ENCODE measurements at regions not wholly inside any gene's neighbourhood (a gene's known extent, or its start where the extent isn't known, plus 50 kb on each side); places are given as distances from the start of the nearest gene placed in this dataset.
"Not testable (repeated sequence)": the region's sequence is repeated elsewhere in the genome, so short reads cannot be mapped to it uniquely, and the experiment has no call there.

DNA sequence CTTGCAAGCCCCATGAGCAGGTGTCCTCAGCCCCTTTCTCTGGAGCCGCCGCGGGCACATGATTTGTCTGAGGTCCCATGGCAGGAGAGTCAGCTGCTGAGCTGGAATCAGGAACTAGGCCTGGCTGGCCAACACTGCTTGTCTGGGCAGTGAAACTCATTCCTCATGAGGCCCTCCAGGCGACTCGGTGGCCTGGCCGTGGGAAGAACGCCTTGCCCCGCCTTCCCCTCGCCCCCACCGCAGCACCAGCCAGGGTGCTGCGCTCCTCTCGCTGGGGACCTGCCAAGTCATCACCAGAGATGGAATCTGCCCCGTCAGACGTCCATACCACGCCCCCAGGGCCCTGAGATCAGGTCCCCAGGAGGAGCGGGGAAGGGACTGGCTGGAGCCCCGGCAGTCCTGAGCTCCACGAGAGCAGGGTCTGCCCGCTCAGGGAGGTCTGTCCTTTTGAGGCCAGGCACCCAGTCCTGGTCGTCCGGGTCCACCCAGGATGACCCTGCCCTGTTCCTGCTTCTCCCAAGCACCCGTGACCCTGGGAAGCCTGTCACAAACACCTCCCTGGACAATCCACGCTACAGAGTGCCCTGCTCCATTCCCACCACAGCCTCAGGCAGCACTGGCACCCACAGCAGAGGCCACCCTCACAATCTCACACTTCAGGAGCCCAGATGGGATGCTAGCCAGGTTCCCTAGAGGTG lies 5414.5 kb upstream of the TPTE start:
- not testable (repeated sequence) for H3K27ac Mint-ChIP-seq; H3K36me3 Mint-ChIP-seq; DNase-seq; H3K4me3 Mint-ChIP-seq; H3K9me3 Mint-ChIP-seq; H3K27me3 Mint-ChIP-seq (ENCODE audit: low read depth in 3 of 3)
- peaks cover 12 to 14% of the 10 kb centered on the region in 2 donors for H3K4me1 Mint-ChIP-seq

DNA sequence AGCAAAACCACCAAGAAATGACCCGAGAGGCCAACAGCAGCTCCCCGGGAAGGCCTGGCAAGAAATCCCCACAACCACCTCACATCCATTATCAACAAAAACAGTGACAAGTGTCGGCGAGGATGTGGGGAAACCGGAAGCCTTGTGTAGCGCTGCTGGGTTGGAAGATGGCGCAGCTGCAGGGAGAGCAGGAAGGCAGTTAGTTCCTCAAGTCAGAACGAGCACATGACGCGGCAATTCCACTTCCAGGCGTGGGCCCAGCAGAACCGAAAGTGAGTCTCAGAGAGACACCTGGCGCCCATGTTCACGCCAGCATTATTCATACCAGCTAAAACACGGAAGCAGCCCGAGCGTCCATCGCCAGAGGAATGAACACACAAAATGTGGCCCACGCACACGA lies 5413.7 kb upstream of the TPTE start:
- peaks cover 12 to 14% of the 10 kb centered on the region in 2 donors for H3K4me1 Mint-ChIP-seq
- not testable (repeated sequence) for H3K36me3 Mint-ChIP-seq; H3K27me3 Mint-ChIP-seq (ENCODE audit: low read depth in 3 of 3); H3K27ac Mint-ChIP-seq; DNase-seq; H3K4me3 Mint-ChIP-seq; H3K9me3 Mint-ChIP-seq

DNA sequence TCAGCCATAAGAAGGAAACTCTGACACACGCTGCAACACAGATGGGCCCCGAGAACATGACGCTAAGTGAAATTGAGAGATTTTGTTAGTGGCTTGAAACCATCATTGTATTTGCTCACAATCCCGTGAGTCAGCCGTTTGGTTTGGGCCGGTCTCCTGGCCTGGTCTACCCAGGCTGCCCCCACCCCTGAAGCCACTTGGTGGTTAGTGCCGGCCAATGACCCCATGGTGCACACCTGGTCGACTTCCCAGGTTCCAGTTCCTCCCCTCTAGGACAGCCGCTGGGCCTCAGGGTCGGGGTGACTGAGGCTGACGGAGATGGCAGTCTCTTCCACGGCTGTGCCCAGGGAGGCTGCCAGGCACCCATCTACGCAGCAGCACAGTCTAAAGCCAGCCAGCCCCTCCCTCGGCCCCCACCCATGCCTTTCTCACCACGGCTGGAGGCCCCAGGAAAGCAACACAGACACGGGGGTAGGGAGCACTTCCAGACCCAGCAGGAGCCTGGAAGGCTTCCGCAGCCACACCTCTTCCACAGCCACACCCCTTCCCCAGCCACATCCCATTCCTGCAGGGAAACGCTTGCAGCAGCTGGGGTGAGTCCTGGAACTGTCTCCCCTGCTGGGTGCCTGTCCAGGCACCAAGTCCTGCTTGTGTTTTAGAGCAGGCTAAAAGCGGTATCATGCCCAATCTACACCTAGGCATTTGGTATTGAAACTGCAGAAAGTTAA lies 5413.2 kb upstream of the TPTE start:
- not testable (repeated sequence) for H3K27ac Mint-ChIP-seq; DNase-seq; H3K36me3 Mint-ChIP-seq; H3K9me3 Mint-ChIP-seq; H3K4me3 Mint-ChIP-seq; H3K27me3 Mint-ChIP-seq (ENCODE audit: low read depth in 3 of 3)
- peaks cover 12% of the 10 kb centered on the region in 2 donors for H3K4me1 Mint-ChIP-seq

DNA sequence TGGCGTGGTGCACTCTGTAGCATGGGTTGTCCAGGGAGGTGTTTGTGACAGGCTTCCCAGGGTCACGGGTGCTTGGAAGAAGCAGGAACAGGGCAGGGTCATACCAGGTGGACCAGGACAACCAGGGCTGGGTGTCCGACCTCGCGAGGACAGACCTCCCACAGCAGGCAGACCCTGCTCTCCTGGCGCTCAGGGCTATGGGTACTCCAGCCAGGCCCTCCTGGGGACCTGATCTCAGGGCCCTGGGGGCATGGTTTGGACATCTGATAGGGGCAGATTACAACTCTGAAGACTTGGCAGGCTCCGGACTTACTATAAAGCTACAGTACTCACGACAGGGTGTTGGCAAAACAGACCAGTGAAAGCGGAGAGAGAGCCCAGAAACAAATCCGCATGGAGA lies 5410.2 kb upstream of the TPTE start:
- H3K27ac Mint-ChIP-seq; H3K4me1 Mint-ChIP-seq; H3K36me3 Mint-ChIP-seq; H3K9me3 Mint-ChIP-seq; DNase-seq; H3K4me3 Mint-ChIP-seq; H3K27me3 Mint-ChIP-seq (ENCODE audit: low read depth in 3 of 3): not testable (repeated sequence)

DNA sequence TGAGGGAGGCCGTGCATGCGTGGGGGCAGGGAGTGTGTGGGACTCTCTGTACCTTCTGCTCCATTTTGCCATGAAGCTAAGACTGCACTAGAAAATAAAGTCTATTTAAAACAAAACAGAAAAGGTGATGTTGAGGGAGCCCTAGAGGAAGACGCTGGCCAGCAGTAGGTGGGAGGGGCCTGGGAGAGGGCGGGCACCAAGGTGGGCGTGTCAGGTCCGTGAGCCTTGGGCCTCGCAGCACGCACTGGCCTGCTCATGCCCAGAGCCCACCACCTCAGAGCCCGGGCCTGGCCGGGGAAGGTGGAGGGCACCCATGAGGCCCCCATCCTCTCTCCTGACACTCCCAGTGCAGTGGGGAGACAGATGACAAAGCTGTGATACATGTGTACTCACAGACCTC lies 5408.3 kb upstream of the TPTE start:
- H3K27ac Mint-ChIP-seq; H3K36me3 Mint-ChIP-seq; H3K4me3 Mint-ChIP-seq; H3K9me3 Mint-ChIP-seq; DNase-seq; H3K27me3 Mint-ChIP-seq (ENCODE audit: low read depth in 3 of 3); H3K4me1 Mint-ChIP-seq: not testable (repeated sequence)

DNA sequence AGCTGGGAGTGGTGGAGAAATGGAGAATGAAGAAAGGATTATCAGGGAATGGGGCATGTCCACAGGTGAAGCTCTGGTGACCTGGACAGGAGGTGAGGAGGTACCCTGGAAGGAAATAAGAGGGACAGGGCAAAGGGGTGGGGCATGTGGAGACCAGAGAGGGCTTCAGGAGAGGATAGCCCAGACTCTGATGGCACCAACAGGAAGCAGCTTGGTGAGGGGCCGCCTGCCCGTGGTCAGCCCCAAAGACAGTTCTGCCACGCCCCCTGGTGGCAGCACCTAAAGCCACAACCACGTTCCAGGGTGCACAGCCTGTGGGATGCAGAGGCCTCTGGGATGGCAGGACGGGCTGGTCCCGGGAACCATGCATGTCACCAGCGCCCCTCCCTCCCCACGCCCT lies 5406.9 kb upstream of the TPTE start:
- H3K4me3 Mint-ChIP-seq; H3K4me1 Mint-ChIP-seq; DNase-seq; H3K27me3 Mint-ChIP-seq (ENCODE audit: low read depth in 3 of 3); H3K9me3 Mint-ChIP-seq; H3K27ac Mint-ChIP-seq; H3K36me3 Mint-ChIP-seq: not testable (repeated sequence)

DNA sequence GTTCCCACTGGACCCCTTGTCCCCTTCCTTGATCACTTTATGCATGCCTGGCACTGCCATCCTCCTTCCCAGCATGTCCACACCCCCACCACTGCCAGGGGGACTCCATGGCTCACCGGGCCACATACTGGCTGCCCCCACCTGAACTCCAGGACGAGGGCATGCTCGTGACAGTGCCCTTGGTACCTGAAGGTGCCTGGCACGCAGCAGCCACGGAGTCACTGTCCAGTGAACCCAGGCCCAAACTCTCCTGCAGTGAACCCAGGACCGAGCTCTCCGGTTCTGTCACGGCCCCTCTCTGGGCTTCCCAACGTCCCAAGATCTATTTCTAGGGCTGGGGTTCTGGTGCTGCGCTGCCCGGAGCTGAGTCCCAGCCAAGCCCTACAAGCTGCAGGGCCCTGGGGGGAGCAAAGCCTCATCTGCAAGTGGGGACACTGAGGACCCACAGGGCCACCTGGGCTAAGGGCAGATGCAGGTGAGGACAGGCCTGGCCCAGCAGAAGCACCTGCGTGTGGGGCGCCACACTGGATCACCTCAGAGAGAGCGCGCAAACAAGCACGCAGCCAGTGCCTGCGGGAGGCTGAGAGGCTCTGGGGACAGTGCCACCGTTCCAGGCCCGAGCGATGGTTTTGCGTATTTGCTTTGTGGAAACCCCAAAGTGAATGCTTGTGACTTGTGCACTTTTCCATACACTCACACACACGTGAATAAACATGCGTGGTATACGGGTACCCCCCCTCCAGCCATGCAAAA lies 5406.3 kb upstream of the TPTE start:
- H3K36me3 Mint-ChIP-seq, H3K27ac Mint-ChIP-seq, DNase-seq: not testable (repeated sequence)

DNA sequence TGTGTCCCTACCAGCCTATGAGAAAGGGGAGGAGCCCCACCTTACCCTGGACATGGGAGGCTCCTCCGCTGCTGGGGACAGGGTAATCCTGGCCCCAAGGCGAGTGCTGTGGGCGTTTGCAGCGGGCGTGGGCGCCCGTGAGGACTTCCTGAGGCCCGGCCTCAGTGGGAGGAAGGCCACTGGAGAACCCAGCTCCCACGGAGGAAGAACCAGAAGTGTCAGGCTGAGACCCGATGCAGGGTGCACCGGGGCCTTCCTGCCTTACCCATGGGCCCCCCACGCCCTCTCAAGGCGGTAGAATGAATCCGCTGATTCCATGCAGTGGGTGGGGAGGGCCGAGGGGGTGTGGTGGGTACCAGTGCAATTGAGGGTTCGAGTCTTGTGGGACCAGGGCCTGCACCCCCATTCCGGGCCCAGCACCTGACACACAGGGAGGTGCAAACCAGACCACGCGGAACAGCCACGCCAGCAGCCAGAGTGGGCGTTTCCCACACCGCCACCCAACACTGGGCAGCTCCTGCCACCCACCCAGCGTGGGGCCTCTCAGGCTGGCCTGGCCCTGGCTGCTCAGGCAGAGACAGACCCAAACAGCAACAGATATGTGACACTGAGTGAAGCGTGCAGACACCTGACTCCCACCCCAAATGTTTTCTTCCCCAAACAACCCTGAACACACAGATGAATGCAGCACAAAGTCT lies 5405.6 kb upstream of the TPTE start:
- not testable (repeated sequence) for H3K27me3 Mint-ChIP-seq (ENCODE audit: low read depth in 3 of 3); H3K27ac Mint-ChIP-seq; H3K36me3 Mint-ChIP-seq; H3K4me3 Mint-ChIP-seq; H3K9me3 Mint-ChIP-seq; H3K4me1 Mint-ChIP-seq
- peak in 2 of 3 donors; percentile 25 to 30 for DNase-seq

More for the DNA sequence above, 5406.3 kb upstream of the TPTE start:
- not testable (repeated sequence) for H3K4me3 Mint-ChIP-seq; H3K9me3 Mint-ChIP-seq; H3K4me1 Mint-ChIP-seq; H3K27me3 Mint-ChIP-seq (ENCODE audit: low read depth in 3 of 3)

DNA sequence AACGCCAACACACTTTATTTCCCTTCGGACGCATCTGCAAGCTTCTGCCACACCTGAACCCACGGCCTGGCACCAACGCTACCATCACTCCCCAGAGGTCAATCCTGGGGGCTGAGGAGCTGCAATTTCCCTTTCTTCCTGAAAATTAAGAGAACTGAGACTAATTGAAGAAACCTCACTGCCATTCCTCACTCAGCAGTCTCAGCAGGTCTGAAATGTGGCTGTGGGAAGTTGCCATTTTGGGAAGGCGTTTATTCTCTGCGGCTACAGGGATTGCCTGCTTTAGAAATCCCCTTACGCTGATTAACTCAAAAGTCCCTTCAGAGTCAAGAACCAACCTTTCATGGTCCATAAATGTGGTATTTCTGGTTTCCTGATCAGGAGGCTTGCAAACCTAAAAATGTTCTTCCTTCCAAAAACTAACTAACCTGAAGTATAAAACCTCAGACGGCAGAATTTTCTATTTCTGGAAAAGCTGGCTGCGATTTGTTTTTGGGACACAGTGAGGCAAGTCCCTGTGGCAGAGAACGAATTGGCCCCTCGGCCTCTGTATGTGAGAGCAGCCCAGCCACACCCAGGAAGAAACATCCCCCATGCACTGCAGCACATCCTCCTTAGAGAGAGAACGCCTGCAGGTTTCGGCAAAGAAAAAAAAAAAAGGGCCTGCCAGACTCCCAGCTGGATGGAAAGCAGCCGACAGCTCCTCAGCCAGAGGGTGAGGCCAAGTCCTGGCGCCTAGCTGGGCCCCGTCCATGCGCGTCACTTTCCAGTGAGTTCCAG lies 5404.8 kb upstream of the TPTE start:
- H3K4me1 Mint-ChIP-seq; H3K36me3 Mint-ChIP-seq; H3K4me3 Mint-ChIP-seq; DNase-seq; H3K27me3 Mint-ChIP-seq (ENCODE audit: low read depth in 3 of 3); H3K27ac Mint-ChIP-seq; H3K9me3 Mint-ChIP-seq: not testable (repeated sequence)

DNA sequence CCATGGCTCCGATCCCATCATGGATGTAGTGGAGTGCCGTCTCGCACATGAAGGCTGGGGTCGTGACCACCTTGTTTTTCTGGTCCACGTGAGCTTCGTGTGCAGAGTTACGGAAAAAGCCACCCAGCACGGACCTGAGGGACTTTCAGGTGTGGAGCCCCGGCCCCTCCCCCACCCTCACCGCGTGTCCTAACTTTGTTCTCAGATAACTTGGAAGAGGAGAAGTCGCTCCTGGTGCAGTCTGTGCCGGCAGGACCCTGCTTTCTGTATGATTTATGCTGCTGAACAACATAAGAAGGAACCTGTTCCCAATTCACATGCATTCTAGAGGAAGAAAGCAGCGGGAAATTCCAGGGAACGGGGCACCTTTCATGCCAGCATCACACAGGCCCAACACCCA lies 5404.2 kb upstream of the TPTE start:
- H3K27ac Mint-ChIP-seq; H3K4me3 Mint-ChIP-seq; H3K36me3 Mint-ChIP-seq; H3K27me3 Mint-ChIP-seq (ENCODE audit: low read depth in 3 of 3); H3K4me1 Mint-ChIP-seq; H3K9me3 Mint-ChIP-seq; DNase-seq: not testable (repeated sequence)

DNA sequence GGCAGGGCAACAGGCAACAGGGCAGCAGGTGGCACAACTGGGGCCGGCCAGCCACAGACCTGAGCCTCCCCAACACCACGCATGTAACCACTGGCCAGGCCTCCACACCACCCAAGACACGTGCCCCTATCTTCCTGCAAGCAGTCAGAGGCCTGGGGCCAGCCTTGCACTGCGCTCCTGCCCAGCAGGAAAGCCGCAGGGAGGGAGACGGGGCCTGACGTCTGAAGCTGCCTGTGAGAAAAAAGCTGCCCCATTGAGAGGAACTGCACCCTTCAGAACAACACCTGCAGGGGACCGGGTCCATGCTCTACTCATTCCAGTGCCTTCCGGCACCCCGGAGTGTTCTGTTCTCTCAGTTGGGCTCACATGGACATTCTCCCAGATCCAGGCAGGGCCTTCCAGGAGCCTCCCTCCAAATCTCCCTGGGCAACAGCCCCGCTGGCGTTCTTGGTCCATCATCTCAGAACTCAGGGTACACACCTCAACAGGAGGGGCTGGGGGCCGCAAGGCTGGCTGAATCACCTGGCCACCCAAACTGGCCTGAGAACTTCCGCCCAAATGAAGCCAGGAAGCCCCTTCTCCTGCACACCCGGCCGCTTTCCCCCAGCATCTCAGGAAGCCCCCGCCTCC lies 5403.6 kb upstream of the TPTE start:
- H3K4me1 Mint-ChIP-seq; H3K9me3 Mint-ChIP-seq; H3K36me3 Mint-ChIP-seq; H3K27me3 Mint-ChIP-seq (ENCODE audit: low read depth in 3 of 3): not testable (repeated sequence)
- DNase-seq: peak; percentile 52 to 60 (median 52)
- peak overlapping the region in 2 of 6 donors; percentile 57 to 82 for H3K27ac Mint-ChIP-seq
- peak overlapping the region in 2 of 5 donors; percentile 32 to 48 for H3K4me3 Mint-ChIP-seq

DNA sequence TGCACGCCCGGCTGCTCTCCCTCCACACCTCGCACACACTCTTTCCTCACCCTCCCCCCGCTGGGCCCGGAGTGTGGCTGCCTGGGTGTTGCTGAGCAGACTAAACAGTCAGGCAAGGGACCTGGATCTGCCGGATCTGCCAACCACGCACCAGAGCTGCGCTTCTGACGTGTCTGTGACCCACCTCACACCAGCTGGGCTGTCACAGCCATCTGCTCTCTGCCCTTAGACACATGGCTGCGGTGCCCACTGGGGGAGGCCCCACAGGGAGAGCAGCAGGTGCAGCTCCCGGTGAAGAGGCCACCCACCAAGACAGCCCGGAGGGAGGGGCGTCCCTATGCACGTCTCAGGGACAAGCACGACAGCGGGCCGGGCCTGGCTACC lies 5403.1 kb upstream of the TPTE start:
- not testable (repeated sequence) for H3K4me3 Mint-ChIP-seq; H3K36me3 Mint-ChIP-seq; H3K4me1 Mint-ChIP-seq; H3K27me3 Mint-ChIP-seq (ENCODE audit: low read depth in 3 of 3); H3K27ac Mint-ChIP-seq; H3K9me3 Mint-ChIP-seq
- peak; percentile 68 to 80 (median 72) for DNase-seq

DNA sequence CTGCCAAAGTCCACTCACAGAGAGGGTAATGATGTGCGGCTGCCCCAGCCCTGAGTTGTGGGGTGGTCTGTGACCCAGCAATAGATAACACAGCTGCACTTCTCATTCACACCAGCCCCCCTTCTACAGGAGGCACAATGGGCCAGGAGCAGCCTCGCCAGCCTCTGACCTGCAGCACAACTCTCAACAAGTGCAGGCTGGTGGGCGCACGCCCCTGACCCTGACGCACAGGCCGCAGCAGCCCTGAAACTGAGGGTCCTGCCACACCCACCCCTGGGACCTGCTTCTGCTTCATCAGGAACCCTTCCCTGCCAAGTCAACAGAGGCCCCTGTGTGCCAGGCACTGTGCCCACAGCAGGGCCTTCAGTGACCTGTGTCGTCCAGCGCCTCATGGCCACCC lies 5402.2 kb upstream of the TPTE start:
- not testable (repeated sequence) for H3K27me3 Mint-ChIP-seq (ENCODE audit: low read depth in 3 of 3); H3K36me3 Mint-ChIP-seq; H3K9me3 Mint-ChIP-seq; H3K4me1 Mint-ChIP-seq; DNase-seq
- H3K4me3 Mint-ChIP-seq: peak overlapping the region in 1 of 5 donors; percentile 29
- peak overlapping the region in 4 of 6 donors; percentile 45 to 79 (median 60) for H3K27ac Mint-ChIP-seq

Measured in immature natural killer cell (primary cell).